HG02610 (cell line): ENCODE measurements at regions not wholly inside any gene's neighbourhood (a gene's known extent, or its start where the extent isn't known, plus 50 kb on each side); places are given as distances from the start of the nearest gene placed in this dataset.
A peak's percentile ranks its signal among the peaks of the same experiment; 100 is the strongest.
"Not testable (repeated sequence)": the region's sequence is repeated elsewhere in the genome, so short reads cannot be mapped to it uniquely, and the experiment has no call there.

ENCODE experiments used
- ATAC-seq: cut with Tn5 transposase; IDR thresholded peaks from one replicate; pipeline ENCODE4 v1.9.1; 2021; ENCODE audit warnings: mild to moderate bottlenecking, moderate library complexity; ENCODE audit not compliant: unreplicated experiment

- no peak for ATAC-seq
These were observed 335.6 kb downstream of the PREX1 start for GRCh38 chr20:48492015-48492714.

- ATAC-seq, result no peak
These were observed 336.6 kb downstream of the PREX1 start for GRCh38 chr20:48490961-48491831.

- ATAC-seq, result not testable (repeated sequence)
These were observed 337.5 kb downstream of the PREX1 start for GRCh38 chr20:48490341-48490740.

- no peak for ATAC-seq
These were observed 338.1 kb downstream of the PREX1 start for GRCh38 chr20:48489656-48490055.

GRCh38 chr20:48489046-48489463, 338.7 kb downstream of the PREX1 start:
- ATAC-seq, result peak; percentile 29

GRCh38 chr20:48488334-48489034, 339.3 kb downstream of the PREX1 start:
- peak; percentile 47 for ATAC-seq

- no peak for ATAC-seq
These were observed 341.7 kb downstream of the PREX1 start for GRCh38 chr20:48486065-48486464.

GRCh38 chr20:48485153-48485552, 342.6 kb downstream of the PREX1 start:
- not testable (repeated sequence) for ATAC-seq

GRCh38 chr20:48483334-48484066, 344.3 kb downstream of the PREX1 start:
- no peak for ATAC-seq

- ATAC-seq, result no peak
These were observed 345.0 kb downstream of the PREX1 start for GRCh38 chr20:48482790-48483189.

GRCh38 chr20:48480216-48480772, 347.5 kb downstream of the PREX1 start:
- ATAC-seq, result no peak

GRCh38 chr20:48478806-48479585, 348.8 kb downstream of the PREX1 start:
- ATAC-seq, result no peak

GRCh38 chr20:48478370-48478769, 349.4 kb downstream of the PREX1 start:
- ATAC-seq, result no peak

GRCh38 chr20:48476854-48477253, 350.9 kb downstream of the PREX1 start:
- no peak for ATAC-seq

GRCh38 chr20:48474022-48474421, 353.8 kb downstream of the PREX1 start:
- no peak for ATAC-seq

GRCh38 chr20:48471759-48472408, 355.9 kb downstream of the PREX1 start:
- ATAC-seq, result no peak

- ATAC-seq, result no peak
These were observed 356.6 kb downstream of the PREX1 start for GRCh38 chr20:48471176-48471575.

GRCh38 chr20:48470141-48470540, 357.7 kb downstream of the PREX1 start:
- no peak for ATAC-seq

- no peak for ATAC-seq
These were observed 358.8 kb downstream of the PREX1 start for GRCh38 chr20:48469026-48469425.
